ENCODE measurements at regions not wholly inside any gene's neighbourhood (a gene's known extent, or its start where the extent isn't known, plus 50 kb on each side); places are given as distances from the start of the nearest gene placed in this dataset.

DNA sequence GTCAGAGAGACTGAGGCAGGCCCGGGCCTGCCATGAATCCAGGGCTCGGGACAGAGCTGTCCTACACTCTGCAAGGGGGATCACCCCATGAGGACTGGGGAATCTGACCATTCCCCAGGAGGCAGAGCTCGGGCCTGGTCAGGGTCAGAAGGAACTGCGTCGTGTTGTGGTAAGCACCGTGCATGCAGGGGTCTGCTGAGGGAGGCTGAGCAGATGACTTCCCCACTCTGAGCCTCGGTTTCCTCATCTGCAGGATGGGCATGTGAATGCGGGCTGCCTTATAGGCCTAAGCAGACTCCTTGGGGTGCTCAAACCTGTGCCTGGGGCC, 61.6 kb upstream of the IQSEC1 start:
- no peak overlapping the region for H3K27ac ChIP-seq (ENCODE audit: extremely low read depth, low read depth, low read length)
- 0% methylated on average over 8 of the region's 8 CpGs for WGBS (ENCODE audit: insufficient coverage, low coverage, missing lambda C conversion rate)
- no peak for FAIRE-seq
- ChIA-PET CTCF (ENCODE audit: low intra/inter-chr PET ratio) (no interaction called here), POLR2A (interaction anchor here (0.6 to 1.3 kb wide), 3 partner anchors 9 to 15 kb away, joined by 3 to 8 read pairs (median 4); no protein-coding TSS in a partner anchor)
- no peaks in the 10 kb centered on the region for H3K9me1 ChIP-seq (ENCODE audit: control insufficient read depth, insufficient read depth, low read length)
- no peak overlapping the region for H2AFZ ChIP-seq (ENCODE audit: low read depth, low read length)
- H3K4me2 ChIP-seq (ENCODE audit: insufficient read depth, low read length), result no peak overlapping the region
- H3K4me3 ChIP-seq, result no peak overlapping the region
- peaks cover 15% of the 10 kb centered on the region for H4K20me1 ChIP-seq (replicated peaks; ENCODE audit: control insufficient read depth, insufficient read depth, low read length)
- H3K4me1 ChIP-seq (replicated peaks in 1 of 2; ENCODE audit: control insufficient read depth in 2 of 2, insufficient read depth in 2 of 2, low read length in 2 of 2), result peaks cover 0 to 4% of the 10 kb centered on the region in 2 experiments; a peak in 1 of 5 replicates
- TF ChIP-seq, protein P1, sequence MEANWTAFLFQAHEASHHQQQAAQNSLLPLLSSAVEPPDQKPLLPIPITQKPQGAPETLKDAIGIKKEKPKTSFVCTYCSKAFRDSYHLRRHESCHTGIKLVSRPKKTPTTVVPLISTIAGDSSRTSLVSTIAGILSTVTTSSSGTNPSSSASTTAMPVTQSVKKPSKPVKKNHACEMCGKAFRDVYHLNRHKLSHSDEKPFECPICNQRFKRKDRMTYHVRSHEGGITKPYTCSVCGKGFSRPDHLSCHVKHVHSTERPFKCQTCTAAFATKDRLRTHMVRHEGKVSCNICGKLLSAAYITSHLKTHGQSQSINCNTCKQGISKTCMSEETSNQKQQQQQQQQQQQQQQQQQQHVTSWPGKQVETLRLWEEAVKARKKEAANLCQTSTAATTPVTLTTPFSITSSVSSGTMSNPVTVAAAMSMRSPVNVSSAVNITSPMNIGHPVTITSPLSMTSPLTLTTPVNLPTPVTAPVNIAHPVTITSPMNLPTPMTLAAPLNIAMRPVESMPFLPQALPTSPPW (CRISPR knock-in tag; IDR thresholded peaks at IDR 0.05), result no peak
- TF ChIP-seq, protein P2, sequence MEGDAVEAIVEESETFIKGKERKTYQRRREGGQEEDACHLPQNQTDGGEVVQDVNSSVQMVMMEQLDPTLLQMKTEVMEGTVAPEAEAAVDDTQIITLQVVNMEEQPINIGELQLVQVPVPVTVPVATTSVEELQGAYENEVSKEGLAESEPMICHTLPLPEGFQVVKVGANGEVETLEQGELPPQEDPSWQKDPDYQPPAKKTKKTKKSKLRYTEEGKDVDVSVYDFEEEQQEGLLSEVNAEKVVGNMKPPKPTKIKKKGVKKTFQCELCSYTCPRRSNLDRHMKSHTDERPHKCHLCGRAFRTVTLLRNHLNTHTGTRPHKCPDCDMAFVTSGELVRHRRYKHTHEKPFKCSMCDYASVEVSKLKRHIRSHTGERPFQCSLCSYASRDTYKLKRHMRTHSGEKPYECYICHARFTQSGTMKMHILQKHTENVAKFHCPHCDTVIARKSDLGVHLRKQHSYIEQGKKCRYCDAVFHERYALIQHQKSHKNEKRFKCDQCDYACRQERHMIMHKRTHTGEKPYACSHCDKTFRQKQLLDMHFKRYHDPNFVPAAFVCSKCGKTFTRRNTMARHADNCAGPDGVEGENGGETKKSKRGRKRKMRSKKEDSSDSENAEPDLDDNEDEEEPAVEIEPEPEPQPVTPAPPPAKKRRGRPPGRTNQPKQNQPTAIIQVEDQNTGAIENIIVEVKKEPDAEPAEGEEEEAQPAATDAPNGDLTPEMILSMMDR (IDR thresholded peaks at IDR 0.05 in 2 of 3, conservative IDR thresholded peaks at IDR 0.05 in 1 of 3; ENCODE audit: insufficient read depth in 2 of 3, low read depth in 1 of 3, low read length in 3 of 3), result no peak
- TF ChIP-seq TAF1 (IDR thresholded peaks at IDR 0.05; ENCODE audit: control insufficient read depth, extremely low read depth, insufficient read depth, low read length, severe bottlenecking), result no peak
- H3K27me3 ChIP-seq (ENCODE audit: control insufficient read depth in 2 of 2, insufficient read depth in 2 of 2, low read length in 2 of 2), result peaks cover 51 to 73% of the 10 kb centered on the region in 2 experiments
- no peak overlapping the region for H3K9ac ChIP-seq (ENCODE audit: insufficient read depth in 1 of 2, low read depth in 2 of 2, low read length in 2 of 2)
- no peak for DNase-seq (ENCODE audit: extremely low read depth in 1 of 4, low spot score in 3 of 4)
- BruUV-seq (replicated peaks), result no TSS peak
- H3K79me2 ChIP-seq (ENCODE audit: control insufficient read depth, insufficient read depth, low read length), result no peaks in the 10 kb centered on the region
- intact Hi-C loops (cut with micrococcal nuclease), result no loop called here
- no peaks in the 10 kb centered on the region for H3K36me3 ChIP-seq (ENCODE audit: control insufficient read depth, insufficient read depth, low read length)
- no peaks in the 10 kb centered on the region for H3K9me3 ChIP-seq (replicated peaks; ENCODE audit: control insufficient read depth, insufficient read depth, low read depth, low read length)
- no peak for ATAC-seq
- in situ Hi-C loops (cut with MboI), result no loop called here

Measured in K562 (cell line).